HG03175 (cell line): ENCODE measurements at regions not wholly inside any gene's neighbourhood (a gene's known extent, or its start where the extent isn't known, plus 50 kb on each side); places are given as distances from the start of the nearest gene placed in this dataset.
"Not testable (repeated sequence)": the region's sequence is repeated elsewhere in the genome, so short reads cannot be mapped to it uniquely, and the experiment has no call there.

Experiments used
- ATAC-seq: cut with Tn5 transposase; IDR thresholded peaks from one replicate; pipeline ENCODE4 v1.9.1; 2021; ENCODE audit warnings: mild to moderate bottlenecking, moderate library complexity; ENCODE audit not compliant: unreplicated experiment

GRCh38 chr2:190150413-190150812, 87.9 kb upstream of the MSTN start:
- no peak for ATAC-seq

DNA sequence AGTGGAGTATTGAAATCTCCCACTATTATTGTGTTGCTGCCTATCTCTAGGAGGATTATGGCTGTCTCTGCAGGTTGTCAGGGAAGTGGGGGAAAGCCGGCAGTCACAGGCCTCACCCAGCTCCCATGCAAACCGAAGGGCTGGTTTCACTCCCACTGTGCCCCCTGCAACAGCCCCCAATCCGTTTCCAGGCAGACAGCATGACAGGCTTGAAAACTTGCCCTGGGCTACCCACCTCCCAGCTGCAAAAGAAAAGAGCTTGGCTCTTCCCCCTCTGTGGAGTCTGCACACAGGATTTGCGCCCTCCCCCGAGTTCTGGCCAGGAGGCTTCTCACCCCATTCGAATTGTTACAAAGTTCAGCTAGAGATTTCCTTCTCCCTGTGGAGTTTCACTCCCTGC, 87.4 kb upstream of the MSTN start:
- ATAC-seq = no peak

DNA sequence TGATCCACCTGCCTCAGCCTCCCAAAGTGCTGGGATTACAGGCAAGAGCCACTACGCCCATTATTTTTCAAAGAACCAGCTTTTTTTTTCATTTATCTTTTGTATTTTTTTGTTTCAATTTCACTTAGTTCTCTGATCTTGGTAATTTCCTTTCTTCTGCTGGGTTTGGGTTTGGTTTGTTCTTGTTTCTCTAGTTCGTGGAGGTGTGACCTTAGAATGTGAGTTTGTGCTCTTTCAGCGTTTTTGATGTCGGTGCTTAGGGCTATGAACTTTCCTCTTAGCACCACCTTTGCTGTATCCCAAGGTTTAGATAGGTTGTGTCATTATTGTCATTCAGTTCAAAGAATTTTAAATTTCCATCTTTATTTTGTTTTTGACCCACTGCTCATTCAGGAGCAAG, 86.7 kb upstream of the MSTN start:
- ATAC-seq = no peak

GRCh38 chr2:190146109-190146508, 83.6 kb upstream of the MSTN start:
- ATAC-seq = not testable (repeated sequence)

GRCh38 chr2:190140474-190140873, 77.9 kb upstream of the MSTN start:
- not testable (repeated sequence) for ATAC-seq

DNA sequence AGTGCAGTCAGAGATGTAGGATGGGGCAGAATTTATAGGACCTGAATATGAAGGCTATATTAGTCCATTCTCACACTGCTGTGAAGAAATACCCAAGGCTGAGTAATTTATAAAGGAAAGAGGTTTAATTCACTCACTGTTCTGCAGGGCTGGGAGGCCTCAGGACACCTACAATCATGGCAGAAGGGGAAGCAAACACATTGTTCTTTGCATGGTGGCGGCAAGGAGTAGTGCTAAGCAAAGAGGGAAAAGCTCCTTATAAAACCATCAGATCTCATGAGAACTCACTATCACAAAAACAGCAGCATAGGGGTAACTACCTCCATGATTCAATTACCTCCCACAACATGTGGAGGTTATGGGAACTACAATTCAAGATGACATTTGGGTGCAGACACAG, 76.8 kb upstream of the MSTN start:
- no peak for ATAC-seq

DNA sequence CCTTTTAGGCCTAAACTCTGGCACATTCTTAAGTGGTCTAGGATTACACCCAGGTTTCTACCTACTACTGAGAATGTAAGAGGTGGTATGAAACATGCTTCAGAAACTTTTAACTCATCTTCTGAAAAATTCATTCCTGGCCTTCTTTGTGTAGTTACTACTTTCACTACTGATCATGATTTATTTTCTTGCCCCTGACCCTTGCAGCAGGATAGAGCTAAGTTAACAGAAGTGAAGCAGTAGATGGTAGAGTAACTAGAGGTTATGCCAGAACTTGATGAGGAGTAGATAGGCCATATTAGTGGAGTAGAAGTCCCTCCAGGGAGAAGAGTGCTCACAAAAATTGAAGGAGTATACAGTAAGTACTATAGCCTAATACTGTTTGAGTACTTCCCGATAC, 75.5 kb upstream of the MSTN start:
- peak; percentile 56 for ATAC-seq

GRCh38 chr2:190137561-190137960, 75.0 kb upstream of the MSTN start:
- ATAC-seq = no peak

- ATAC-seq = no peak
Measured at GRCh38 chr2:190136825-190137224, 74.3 kb upstream of the MSTN start.

GRCh38 chr2:190136259-190136658, 73.7 kb upstream of the MSTN start:
- ATAC-seq = no peak

GRCh38 chr2:190129421-190130199, 67.1 kb upstream of the MSTN start:
- ATAC-seq = no peak

- ATAC-seq = no peak
Measured at GRCh38 chr2:190127651-190128050, 65.1 kb upstream of the MSTN start.

DNA sequence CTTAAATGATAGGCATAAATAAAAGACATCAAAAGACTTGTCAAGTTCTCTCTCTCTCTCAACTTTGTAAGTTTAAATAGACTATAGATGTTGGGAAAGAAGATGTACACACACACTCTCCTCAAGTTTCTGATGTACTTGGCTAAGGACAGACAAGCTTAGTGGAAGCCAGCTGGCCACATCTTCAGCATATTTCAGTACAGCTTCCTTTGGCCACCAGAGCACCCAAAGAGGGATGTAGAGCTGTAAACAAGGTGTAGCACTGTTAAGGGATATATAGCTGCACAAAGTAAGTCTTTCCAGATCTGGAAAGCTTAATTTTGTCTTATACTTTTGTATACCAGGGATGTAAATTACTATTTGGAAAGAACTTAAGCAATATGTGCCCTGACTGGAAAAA, 64.3 kb upstream of the MSTN start:
- ATAC-seq = no peak

GRCh38 chr2:190123956-190124355, 61.4 kb upstream of the MSTN start:
- no peak for ATAC-seq

DNA sequence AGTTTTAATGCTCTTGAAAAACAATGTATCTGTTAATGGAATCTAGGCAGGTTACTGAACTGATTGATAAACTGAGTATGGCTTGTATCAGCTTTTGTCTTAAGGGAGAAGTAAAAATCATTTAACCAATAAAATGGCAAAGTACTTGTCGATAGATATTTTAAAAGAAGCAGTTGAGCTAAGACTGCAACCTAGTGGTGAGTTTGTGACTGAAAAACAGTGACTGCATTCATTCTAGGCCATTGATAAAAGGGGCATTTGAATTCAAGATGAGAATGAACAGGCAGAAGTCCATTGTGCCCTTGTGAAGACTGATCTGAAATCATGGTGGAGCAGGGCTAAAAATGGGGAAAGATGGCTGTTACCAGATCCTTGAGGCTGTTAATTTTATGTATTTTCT, 59.4 kb upstream of the MSTN start:
- peak; percentile 67 for ATAC-seq

- ATAC-seq = no peak
Measured at GRCh38 chr2:190121305-190121704, 58.8 kb upstream of the MSTN start.

DNA sequence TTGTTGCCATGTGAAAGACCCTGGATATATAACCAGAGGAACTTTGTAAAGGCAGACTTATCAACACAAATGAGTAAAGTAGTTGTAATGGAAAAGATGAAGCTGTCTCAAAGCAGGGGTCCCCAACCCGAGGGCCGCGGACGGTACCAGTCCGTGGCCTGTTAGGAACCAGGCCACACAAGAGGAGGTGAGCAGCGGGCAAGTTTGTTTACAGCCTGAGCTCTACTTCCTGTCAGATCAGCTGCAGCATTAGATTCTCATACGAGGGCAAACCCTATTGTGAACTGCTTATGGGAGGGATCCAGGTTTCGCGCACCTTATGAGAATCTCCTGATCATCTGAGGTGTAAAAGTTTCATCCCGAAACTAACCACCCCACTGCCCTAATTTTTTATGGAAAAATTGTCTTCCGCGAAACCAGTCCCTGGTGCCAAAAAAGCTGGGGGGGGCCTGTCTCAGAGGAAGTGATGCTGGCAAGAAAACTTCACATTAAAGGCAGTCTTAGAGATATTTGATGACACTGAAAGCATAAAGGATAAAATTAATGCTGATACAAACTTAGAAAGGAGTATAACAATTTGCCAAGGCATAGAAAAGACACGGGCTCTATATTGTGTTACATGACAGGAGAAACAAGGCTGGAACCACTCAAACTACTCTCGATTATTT, 57.5 kb upstream of the MSTN start:
- ATAC-seq = no peak

GRCh38 chr2:190119257-190119656, 56.7 kb upstream of the MSTN start:
- no peak for ATAC-seq

GRCh38 chr2:190117305-190117704, 54.8 kb upstream of the MSTN start:
- no peak for ATAC-seq

GRCh38 chr2:190113000-190113399, 50.5 kb upstream of the MSTN start:
- no peak for ATAC-seq
